ENCODE measurements at regions not wholly inside any gene's neighbourhood (a gene's known extent, or its start where the extent isn't known, plus 50 kb on each side); places are given as distances from the start of the nearest gene placed in this dataset.

DNA sequence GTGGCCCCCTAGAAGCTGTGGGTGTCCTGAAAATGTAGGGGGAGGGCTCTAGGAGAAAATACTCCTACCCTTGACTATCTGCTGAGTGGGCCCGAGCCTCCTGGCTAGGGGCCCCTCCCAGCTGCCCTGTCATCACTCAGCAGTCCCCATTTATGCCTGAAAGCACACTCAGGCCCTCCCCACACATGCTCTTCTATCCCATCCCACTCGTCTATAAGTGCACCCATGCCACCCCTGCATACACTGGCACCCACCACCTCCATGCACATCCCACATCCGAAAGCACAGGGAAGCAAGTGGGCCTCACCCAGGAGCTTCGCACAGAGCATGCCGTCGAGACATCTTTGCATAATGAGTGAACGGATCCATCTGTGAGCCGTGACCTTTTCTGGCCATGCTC is 80.4 kb upstream of the POU3F1 start:
- no peak for DNase-seq

DNA sequence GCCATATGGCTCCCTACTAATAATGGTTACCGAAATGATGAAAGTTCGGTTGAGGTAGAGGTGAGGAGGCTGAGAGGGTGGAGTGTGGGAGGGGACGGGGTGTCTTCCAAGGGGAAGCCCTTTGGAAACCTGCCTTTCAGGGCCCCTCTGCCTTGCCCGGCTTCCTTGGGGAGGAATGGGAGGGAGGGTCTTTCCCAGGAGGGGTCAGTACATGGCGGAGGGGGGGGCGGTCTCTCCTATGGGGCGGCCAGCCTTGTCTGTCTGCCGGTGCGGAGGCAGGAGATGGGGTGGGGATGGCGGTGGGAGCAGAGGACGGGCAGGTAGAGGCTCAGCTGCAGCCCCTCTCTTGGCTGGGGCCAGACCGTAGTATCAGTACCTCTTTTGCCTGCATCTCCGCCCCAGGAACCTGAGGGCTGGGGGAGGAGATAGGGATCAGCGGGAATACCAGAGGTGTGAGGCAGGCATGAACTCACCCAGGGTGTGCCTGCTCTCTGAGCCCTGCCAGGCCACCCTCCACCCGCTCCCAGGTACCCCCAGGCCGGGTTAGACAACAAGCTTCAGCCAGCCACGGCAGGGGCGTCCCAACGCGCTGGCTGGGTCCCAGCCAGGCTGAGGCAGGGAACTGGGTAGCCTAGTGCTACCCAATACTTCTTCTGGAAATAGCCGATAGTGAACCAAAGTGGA is 79.4 kb upstream of the POU3F1 start:
- no peak for DNase-seq

DNA sequence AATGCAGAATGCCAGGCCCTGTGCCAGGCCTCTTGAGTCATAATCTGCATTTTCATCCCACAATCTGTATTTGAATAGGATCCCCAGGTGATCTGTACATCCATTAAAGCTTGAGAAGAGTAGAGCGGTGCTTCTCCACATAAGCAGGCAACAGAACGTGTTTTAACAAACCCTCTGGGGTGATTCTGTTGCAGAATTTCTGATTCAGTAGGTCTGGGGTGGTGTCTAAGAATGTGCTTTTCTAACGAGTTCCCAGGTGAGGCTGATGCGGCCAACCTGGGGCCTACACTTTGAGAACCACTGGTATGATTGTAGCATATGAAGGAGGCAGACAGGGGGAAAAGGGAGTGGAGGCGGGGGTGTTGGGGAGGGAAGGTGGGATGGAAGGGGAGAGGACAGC is 78.4 kb upstream of the POU3F1 start:
- no peak for DNase-seq

DNA sequence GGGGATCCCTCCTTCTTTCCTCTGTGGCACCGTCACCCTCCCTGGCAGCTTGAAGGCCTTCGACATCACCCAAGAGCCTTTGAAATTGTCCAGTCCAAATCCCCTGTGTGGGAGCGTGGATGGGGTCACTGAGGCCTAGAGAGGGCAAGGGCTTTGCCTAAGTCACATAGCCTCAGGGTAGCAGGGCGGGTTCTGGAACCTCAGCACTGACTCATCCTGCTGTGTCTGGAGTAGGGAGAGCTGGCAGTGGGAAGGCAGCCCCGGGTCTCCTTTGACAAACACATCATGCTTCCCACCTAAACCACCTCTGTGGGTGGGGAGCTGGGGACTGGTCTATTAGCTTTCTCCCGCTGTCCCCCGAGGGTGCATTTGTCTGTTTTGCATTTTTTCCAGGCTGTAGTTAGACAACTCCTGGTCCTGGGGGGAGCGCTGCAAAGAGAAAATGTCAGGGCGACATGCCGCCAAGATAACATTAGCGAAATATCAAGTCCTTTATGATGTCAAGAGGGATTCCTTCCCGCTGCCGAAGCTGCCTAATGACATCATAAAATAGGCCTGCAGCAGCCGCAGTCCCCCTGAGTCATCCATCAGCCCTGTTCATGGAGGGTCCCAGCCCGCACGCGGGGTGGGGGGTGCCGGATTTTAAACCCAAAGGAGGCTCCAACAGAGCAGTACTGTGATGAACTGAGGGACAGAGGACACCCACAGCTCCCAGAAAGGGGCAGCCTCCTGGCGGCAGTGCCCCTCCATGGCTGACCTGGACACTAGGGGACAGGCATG is 77.0 kb upstream of the POU3F1 start:
- DNase-seq, result no peak

DNA sequence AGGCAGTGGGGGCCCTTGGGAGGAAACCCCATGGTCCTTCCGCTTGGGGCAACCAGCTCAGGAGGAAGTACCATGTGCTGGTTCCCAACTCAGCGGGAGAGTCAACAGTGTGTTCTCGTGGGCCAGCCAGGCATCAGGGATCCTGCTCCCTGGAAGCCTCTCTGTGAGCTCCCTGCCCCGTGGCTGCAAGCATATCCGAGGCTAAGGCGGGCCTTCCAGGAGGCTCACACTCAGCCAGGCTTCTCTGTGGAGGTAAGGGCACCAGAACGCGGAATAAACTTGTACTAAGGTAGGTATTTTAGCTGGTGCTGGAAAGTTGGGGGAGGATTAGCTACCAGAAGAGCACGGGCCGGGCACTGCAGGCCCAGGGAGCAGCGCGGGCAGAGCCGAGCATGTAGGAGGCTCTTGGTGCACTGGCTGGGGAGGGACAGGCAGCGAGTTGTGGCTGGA is 74.7 kb upstream of the POU3F1 start:
- DNase-seq, result no peak

DNA sequence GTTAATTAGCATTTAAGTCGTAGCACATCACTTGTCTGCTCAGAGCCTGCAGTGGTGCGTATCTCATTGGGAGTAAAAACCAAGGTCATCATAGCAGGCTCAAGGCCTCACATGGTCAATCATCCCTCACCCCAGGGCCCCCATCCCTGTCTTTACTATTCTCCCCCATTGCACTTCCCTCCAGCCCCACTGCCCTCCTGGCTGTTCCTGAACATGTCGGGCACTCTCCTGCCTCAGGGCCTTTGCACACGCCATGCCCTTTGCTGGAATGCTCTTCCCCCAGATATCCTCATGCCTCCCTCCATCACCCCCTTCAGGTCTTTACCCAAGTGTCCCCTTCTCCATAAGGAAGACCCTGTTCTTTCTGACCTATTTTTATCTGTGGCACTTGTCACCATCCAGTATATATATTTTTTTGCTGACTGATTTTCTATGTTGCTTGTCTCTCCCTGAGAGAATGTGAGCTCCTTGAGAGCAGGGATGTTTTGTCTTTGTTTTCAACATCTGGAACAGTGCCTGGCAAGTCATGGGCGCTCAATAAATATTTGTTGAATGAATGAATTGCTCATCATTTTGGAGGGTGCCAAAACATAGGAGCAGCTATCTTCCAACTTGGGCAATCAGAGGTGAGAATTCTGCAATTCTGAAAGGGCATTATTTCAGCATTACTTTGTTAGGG is 74.1 kb upstream of the POU3F1 start:
- DNase-seq, result no peak

DNA sequence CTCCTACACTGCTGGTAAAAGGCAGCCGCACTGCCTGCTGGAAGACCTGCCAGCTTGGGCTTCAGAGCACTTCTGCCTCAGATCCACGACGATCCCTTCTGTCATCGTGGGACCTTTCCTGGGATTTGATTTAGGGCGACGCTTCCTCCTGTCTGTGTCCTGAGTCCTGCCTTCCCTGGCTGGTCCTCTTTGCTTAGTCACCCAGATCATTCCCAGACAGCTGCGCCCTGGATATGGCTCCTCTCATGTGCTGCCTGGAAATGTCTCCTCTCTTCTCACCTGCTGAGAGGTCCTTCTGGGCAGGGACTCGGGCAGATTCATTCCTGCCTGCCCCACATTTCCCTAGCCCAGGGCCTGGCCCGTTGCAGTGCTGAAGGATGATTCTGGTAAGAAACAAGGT is 72.4 kb upstream of the POU3F1 start:
- no peak for DNase-seq

DNA sequence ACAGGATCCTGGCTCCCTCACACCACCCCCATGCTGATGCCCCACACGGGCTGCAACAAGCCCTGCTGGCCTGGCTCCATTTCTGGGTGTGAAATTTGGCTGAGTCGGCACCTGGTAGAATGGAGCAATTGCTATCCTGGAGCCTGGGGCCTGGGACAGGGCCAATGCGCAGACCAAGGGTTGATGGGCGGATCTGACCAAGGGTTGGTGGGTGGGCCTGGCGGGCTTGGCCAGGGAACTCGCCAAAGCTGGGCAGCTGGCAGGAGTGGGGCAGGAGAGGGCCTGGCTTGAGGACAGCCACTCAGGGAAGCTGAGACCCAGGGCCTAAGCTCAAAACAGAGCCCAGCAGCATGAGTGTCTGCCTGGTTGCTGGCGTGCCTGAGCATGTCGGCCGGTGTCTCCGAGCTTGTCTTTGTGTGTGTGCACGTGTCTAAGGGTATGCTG is 70.9 kb upstream of the POU3F1 start:
- no peak for DNase-seq

DNA sequence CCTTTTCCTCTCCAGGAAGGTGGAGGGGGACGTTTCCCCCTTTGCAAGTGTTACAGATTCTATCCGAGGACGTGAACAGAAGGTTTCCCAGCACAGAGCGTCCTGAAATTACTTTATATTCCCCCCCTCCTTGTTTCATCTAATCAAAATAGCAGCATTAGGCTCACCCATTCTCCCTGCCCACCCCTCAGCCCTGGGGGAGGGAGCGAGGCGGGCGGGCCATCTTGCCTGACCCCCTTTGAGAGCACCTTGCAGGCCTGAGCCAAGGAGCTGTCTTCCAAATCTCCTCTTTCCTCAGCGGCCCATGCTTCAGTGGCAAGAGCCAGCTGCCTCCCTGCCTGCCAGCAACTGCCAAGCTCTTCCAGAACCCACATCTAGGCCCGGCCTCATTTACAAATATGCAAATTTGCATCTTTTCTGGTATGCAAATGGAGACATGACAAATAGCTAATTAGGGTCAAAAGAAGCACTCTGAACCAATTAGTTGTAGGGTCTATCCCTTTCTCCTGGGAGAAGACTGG is 69.1 kb upstream of the POU3F1 start:
- no peak for DNase-seq

DNA sequence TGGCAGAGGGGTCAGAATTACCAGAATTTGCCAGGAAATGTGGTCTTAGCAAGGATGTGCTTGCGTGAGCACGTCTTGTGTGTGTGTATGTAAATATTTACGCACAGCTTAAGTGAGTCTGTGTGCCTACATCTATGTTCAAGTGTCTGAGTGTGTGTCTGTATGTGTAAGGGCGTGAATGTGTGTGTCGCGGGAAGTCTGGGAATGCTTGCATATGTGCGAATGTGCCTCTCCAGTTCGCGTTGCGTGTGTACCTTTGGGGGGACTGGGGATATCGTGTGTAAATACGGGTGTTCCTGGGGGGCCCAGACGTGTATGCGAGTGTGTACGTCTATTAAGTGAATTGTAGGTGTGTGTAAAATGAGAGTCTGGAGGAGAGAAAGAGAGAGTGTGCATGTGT is 68.6 kb upstream of the POU3F1 start:
- DNase-seq, result no peak

DNA sequence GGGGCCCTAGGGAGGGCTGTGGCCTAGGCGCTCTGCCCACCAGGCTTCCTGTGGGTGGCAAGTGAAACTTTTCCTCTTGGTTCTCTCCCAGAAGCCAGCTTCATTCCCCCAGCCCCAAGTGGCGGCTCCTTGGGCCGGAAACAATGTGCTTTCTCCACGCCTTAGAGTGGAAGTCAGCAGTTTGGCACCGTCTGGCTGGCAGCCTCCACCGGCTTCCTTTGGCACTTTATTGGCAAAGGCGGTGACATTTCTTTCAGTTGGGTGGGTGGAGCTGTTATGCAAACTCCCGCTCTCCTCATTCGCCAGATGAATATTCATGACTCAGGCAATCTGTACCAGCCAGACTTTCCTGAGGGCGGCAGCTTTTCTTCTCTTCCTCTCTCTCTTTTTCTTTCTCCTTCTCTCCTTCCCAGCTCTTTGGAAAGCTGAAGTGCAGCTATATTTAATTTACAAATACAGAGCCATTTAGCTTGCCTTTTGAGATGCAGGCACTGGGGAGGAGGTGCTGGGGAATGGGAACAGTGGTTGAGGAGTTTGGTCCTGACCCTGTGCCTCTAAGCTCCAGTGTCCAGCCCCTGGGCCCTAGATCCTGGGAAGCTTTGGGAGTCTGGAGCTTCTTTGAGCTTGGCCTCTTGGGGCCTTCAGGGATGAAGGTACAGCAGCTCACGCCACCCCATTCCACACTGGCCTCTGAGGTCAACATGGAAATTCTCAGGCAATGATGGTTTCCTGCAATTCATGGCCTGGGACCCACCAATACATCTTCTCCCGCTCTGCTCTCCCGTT is 67.8 kb upstream of the POU3F1 start:
- no peak for DNase-seq

DNA sequence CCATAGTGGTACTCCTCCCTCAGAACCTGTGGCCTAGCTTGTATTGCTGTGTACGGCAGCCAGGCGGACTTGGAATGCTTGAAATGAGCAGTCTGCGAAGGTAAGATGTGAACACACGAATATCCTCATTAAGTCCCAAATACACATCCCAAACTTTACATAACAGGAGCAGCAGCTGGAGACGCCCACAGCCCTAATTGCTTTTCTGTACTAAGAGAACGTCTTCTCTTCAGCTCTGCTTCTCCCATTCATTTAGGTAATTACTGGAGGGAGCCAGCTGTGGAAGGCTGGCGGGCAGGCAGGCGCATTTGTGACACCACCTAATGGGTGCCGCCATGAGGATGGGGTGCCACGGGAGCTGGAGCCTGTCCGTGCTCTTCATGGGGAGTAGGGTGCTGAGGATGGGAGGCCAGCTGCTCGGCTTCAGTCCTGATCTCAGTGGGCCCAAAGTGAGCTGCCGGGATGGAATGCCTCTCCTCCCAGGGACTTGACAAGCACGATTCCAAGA is 66.6 kb upstream of the POU3F1 start:
- DNase-seq, result no peak

DNA sequence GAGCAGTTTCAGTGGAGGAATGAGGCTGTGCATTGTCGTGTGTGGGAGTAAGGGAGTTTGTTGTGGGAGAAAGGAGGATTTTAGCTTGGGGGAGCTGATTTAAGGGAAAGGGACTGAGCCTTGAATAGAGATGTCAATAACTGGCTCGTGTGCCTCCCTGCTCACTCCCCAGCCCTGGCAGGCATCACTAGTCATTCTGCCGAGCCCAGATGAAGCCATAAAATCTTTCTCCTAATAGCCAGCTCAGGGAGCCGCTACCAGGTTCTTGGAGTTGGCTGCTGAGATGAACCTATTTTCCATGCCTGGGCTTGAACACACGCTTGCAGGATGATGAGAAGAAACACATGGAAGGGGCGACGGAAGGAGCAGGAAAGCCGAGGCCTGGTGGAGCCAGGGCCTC is 65.0 kb upstream of the POU3F1 start:
- DNase-seq, result no peak

DNA sequence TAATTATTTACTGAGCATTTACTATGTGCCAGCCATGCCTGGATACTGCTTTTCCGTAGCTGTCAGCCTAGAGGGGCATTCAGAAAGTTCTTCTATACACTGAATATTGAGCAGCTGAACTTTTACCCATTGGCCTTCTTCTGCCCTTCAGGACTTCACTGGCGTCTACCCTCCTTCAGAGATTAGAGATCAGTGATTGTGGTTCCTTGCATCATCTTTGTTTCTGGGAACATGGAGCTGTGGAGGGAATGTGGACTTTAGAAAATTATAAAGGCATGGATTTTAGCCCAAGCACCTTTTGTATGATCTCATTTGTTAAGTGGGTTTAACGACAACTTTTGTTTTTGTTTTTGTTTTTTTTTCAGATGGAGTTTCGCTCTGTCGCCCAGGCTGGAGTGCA is 58.7 kb upstream of the POU3F1 start:
- DNase-seq, result no peak

DNA sequence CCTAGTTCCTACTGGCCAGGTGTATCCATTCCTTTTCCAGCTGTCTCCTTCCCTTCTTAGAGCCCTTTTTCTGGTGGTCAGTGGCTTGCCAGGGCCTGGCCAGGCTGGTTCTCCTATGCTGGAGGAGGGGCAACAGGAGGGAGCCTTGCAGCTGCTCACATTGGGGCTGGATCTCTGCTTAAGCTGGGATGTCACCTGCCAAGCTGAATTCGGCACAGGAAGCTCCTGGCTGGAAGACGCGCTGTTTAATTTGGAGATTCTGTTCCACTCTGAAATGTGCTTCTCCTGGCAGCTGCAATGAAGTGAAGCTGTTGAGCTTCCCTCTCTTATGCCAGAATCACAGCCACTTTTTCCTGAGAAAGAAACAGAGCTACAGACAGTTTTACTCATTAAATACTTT is 56.0 kb upstream of the POU3F1 start:
- no peak for DNase-seq

DNA sequence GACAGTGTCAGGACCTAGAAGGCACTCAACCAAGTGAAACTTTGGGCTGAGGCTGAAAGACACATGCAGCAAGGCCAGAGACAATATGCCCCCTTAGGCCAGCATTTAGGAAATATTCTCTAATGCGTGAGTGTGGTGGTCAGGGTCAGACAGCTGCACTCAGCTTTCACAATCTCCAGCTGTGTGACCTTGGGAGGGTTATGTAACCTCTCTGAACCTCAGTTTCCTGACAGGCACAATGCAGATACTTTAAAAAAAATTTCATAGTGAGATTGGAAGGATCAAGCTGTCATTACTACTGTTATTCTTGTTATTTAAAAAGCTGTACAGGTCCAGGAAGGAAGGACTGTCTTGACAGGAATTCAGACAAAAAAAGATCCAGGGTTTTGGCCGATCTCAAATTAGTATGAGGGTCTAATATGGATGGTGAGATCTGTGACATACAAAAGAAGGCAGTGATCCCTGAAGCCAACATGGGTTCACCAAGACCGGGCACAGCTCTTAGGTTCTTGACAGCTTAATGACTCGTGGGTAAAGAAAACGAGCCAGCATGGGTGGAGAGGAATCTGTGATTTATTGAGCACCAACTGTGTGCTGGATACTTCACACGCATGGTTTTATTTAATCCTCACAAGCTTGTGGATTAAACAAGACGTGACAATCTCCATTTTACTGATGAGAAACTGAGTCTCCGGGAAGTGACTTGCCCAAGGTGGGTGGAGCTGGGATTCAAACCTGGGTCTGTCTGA is 54.6 kb upstream of the POU3F1 start:
- no peak for DNase-seq

DNA sequence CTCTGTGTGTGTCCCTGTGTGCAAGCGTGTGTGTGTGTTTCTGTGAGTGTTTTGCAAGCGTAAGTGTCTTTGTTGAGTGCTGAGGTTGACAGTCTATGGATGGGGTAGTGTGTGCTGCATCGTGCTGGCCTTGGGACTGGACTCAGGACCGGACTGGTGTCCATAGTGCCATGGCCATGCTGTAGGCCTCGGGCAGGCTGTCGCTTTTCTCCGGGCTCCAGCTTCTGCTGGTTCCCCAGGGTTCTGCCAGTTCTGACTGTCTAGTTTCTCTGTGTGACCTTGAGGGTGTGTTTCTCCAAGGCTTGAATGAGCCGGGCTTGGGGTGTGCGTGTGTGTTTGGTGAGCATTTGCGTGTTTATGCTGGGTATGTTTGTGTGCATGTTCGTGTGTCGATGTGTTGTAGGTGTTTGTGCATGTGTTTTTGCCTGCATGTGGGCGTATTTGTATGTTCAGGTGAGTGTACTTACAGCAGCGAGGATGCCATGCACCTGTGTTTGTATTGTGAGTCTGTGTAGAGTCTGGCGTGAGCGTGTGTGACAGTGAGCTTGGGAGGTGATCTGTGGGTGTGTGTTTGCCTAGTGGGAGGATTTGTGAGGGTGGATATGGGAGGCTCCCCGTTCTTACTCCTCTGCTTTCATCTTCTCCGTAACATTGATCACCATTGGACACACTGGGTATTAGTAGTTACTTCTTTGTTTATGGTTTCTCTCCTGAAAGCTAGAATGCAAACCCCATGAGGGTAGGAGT is 51.7 kb upstream of the POU3F1 start:
- no peak for DNase-seq

DNA sequence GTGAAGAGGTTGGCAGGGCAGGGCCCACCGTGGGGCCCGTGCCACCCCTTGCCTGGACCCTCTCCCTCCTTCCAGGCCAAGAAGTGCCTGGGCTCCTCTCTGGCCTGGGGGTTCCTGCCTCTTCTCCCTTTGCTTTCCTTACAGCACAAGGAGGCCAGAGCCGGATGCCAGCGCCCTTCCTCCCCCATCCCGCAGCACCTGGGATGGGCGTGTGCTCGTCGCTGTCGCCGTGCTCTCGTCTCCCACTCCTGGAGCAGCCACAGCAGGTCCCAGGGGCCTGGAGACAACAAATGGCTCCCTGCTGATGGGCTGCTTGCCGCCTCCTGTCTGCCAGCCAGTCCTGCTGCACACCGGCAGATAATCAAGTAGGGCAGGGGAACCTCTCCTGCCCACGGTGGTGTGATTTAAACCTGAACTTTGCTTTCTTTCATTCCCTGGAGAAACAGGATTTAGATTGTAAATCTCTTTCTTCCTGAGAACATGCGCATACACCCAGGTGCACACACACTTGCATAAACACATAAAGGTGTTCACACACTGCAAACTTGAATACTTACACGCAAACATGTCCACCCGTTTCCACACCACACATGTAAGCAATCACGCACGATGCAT is 50.8 kb upstream of the POU3F1 start:
- DNase-seq, result no peak
